Large intestine (tissue), 3 donors: ENCODE measurements at regions not wholly inside any gene's neighbourhood (a gene's known extent, or its start where the extent isn't known, plus 50 kb on each side); places are given as distances from the start of the nearest gene placed in this dataset.
A peak's percentile ranks its signal among the peaks of the same experiment; 100 is the strongest.
"Not testable (repeated sequence)": the region's sequence is repeated elsewhere in the genome, so short reads cannot be mapped to it uniquely, and the experiment has no call there.

Experiments
- DNase-seq, 2 donors: peaks; one replicate each; pipeline versions ENCODE4 v3.0.0 to v3.0.0-alpha.2; 2013
- H3K27ac ChIP-seq: one replicate; pipeline ENCODE4 v1.5.1; 2013; ENCODE audit warnings: low read length
- H3K27me3 ChIP-seq: 2 replicates; pipeline ENCODE4 v1.6.1; 2013; ENCODE audit warnings: low read length; ENCODE audit not compliant: control insufficient read depth, insufficient read depth
- H3K36me3 ChIP-seq: 2 replicates; pipeline ENCODE4 v1.6.1; 2013; ENCODE audit warnings: low read length; ENCODE audit not compliant: control insufficient read depth, insufficient read depth
- H3K4me1 ChIP-seq: one replicate; pipeline ENCODE4 v1.6.1; 2013; ENCODE audit warnings: low read length; ENCODE audit not compliant: control insufficient read depth, insufficient read depth
- H3K4me3 ChIP-seq: one replicate; pipeline ENCODE4 v1.5.1; 2013; ENCODE audit warnings: low read length
- H3K9me3 ChIP-seq: one replicate; pipeline ENCODE4 v1.6.1; 2013; ENCODE audit warnings: mild to moderate bottlenecking, low read depth, low read length, moderate library complexity; ENCODE audit not compliant: control insufficient read depth
- WGBS: methylation state at CpG from one replicate; pipeline ENCODE4 v1.1.5; 2013; ENCODE audit warnings: low lambda C conversion rate; ENCODE audit not compliant: insufficient coverage; 5-methylcytosine and 5-hydroxymethylcytosine counted together

DNA sequence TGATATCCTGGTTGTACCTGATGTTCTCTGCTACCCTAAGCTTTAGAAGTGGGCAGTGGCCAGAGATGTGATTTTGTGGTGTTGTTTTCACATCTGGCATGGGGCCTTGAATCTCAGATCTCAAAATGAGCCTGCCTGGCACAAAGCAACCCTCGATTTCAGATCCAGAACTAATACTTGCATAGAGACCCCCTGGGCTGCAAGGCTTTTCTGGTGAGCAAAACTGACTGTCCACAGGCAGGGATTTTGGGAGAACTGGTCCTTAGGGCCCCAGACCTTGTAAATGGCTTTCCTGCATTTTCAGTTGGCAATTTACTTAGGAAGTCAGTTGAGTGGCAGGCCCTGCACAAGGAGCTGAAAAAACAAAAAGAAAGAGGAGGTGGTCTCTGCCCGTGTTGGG is 265.3 kb downstream of the MYCN start:
- DNase-seq: no peak
- WGBS: no CpG with 5 or more reads among the region's 2 CpGs
- no peaks in the 10 kb centered on the region for H3K27me3 ChIP-seq
- no peaks in the 10 kb centered on the region for H3K36me3 ChIP-seq
- H3K9me3 ChIP-seq: peaks cover 6% of the 10 kb centered on the region
- H3K4me3 ChIP-seq: no peak overlapping the region
- no peak overlapping the region for H3K27ac ChIP-seq
- peaks cover 22% of the 10 kb centered on the region for H3K4me1 ChIP-seq

DNA sequence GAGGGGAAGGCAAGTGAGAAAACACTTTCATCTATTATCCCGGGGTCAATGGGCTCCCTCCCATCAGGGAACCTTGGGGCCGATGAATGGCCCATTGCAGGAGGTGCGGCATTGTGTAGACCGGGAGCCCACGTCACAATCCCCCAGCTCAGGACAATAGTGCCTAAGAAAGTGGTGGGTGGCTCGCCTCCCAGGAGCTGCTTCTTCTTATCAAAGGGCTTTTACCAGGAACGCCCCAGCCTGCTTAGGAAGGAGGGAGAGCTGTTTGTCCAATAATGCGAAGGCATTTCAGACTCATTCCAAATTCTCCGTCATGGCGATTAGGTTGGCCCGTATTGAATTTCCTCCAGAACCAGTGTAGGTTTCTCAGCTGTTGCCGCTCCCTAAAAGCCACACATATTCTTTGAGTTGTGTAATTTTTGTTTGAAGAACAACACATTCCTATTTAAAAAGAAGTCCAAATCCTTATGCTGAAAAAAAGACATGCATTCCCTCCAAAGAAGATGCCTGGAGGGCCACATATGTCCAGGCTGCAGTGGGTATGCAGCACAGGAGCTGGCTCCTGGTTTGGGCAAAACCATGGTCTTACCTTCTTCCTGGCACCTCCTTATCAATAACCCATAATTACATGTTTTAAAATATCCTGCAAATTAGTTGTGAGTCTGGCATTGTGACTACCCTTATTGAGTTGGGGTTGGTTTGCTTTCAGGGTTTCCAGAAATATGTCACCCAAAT is 264.7 kb downstream of the MYCN start:
- DNase-seq: no peak
- Histone ChIP-seq H3K4me1 (peaks cover 22% of the 10 kb centered on the region), H3K27me3 (no peaks in the 10 kb centered on the region), H3K36me3 (no peaks in the 10 kb centered on the region), H3K27ac (no peak overlapping the region), H3K4me3 (no peak overlapping the region), H3K9me3 (peaks cover 6% of the 10 kb centered on the region)
- WGBS: no CpG with 5 or more reads among the region's 12 CpGs

DNA sequence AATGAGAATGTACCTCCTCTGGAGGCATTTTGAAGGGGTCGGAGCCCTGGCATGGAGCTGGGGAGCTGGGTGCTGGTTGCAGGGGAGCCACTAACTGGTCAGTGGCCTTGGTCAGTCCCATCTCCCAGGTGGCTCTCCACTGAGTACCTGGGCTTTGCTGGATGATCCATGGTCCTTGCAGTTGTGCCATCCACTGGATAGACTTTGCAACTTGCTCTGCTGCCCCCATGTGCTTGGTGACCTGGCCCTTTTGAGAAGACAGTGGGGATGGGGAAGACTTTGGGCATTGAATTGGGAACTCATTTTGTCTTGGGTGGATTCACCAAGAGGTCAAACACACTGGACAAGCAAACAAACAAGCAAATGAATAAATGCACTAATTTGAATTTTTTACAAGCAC is 263.9 kb downstream of the MYCN start:
- DNase-seq: no peak
- no peak overlapping the region for H3K27ac ChIP-seq
- H3K36me3 ChIP-seq: no peaks in the 10 kb centered on the region
- WGBS: no CpG with 5 or more reads among the region's 1 CpG
- peaks cover 6% of the 10 kb centered on the region for H3K9me3 ChIP-seq
- H3K4me3 ChIP-seq: no peak overlapping the region
- H3K27me3 ChIP-seq: no peaks in the 10 kb centered on the region
- H3K4me1 ChIP-seq: peaks cover 22% of the 10 kb centered on the region

DNA sequence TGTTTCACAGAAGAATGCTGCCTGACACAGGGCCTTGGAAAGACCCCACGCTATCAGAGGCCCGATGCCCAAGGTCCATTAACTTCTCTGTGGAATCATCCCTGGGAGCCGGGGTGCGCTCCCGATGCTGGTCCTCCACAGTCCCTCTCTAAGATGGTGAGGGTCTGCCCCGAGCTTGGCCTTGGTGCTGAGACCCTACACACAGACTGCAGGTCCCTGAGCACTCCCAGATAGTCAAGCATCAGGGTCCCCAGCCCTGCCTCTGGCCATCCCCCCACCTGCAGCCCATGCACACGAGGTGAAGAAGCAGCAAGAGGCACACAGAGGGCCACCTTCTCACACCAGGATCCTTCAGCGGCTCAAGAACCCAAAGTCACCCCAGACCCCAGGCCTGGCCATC is 263.3 kb downstream of the MYCN start:
- Histone ChIP-seq H3K36me3 (no peaks in the 10 kb centered on the region), H3K4me3 (no peak overlapping the region), H3K9me3 (peaks cover 6% of the 10 kb centered on the region), H3K4me1 (peaks cover 22% of the 10 kb centered on the region), H3K27ac (peak overlapping the region; percentile 69), H3K27me3 (no peaks in the 10 kb centered on the region)
- no CpG with 5 or more reads among the region's 8 CpGs for WGBS
- DNase-seq: no peak

DNA sequence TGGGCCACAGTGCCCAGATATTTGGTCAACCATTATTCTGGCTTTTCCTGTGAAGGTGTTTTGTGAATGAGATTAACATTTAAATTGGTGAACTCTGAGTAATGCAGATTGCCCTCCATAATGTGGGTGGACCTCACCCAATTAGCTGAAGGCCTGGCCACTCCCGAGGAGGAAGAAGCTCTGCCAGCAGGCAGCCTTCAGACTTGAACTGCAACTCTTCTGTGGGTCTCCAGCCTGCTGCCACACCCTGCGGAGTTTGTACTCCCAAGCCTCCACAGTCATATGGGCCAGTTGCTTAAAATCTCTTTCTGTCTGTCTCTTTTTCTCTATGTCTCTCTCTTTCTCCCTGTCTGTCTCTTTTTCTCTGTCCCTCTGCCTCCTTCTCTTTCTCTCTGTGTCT is 262.7 kb downstream of the MYCN start:
- 33% methylated on average over 1 of the region's 2 CpGs for WGBS
- H3K4me1 ChIP-seq: peaks cover 22% of the 10 kb centered on the region
- H3K36me3 ChIP-seq: no peaks in the 10 kb centered on the region
- H3K9me3 ChIP-seq: peaks cover 3% of the 10 kb centered on the region
- peak; percentile 64 to 82 for DNase-seq
- peak overlapping the region; percentile 69 for H3K27ac ChIP-seq
- H3K4me3 ChIP-seq: no peak overlapping the region
- H3K27me3 ChIP-seq: no peaks in the 10 kb centered on the region

DNA sequence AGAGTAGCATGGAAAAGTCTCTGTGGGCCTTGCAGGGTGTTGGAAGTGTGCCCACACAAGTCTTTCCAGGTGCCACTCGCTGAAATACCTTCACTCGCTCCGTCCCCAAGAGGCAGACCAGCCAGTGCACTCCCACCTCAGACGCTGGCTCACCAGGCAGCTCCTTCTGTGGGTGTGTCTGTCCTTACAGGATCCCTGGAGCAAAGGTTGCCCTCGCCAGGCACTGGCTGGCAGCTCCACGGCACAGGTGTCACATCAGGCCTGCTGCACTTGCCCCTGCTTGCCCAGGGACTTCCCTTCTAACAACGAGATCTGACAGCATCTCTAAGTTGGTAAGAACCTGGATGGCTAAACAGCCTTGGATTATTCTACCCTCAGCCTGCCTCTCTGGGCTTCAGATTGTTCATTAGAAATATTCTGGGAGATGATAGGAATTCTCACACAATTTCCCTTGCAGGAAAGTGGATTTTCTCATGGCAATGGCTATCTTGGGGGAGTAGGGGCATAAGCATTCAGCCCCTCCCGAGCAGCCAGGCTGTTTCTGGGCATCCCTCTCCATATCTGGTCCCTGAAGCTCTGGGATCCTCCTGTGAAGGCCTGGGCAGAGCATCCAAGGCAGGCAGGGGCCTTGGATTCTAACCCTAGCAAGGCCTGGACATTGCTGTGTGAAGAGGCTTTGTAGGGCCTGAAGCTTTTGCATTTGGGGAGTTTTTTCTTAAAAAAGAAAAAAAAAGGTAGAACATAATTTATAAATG is 262.1 kb downstream of the MYCN start:
- Histone ChIP-seq H3K4me1 (peaks cover 27% of the 10 kb centered on the region), H3K27me3 (no peaks in the 10 kb centered on the region), H3K36me3 (no peaks in the 10 kb centered on the region), H3K27ac (peak overlapping the region; percentile 69), H3K9me3 (no peaks in the 10 kb centered on the region), H3K4me3 (no peak overlapping the region)
- peak; percentile 77 to 89 for DNase-seq
- no CpG with 5 or more reads among the region's 8 CpGs for WGBS

DNA sequence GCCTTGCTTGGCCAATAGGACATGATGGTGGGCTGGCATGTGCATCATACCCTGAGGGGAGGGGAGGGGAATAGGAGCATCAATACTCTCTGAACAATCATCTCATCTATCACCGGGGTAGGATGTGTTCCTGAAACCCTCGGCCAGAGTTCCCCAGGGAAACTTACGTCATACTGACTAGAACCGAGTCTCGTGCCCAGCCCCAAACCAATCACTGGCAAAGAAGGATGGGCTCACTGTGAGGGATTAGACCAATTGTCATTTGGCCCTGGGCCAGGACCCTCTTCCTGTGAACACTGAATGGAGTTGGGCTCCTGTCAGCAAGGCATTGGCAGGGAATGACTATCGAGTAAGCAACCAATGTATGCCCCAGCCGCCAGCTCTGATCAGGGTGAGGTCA is 261.5 kb downstream of the MYCN start:
- H3K4me1 ChIP-seq: peaks cover 33% of the 10 kb centered on the region
- DNase-seq: no peak
- no peak overlapping the region for H3K4me3 ChIP-seq
- no peaks in the 10 kb centered on the region for H3K36me3 ChIP-seq
- WGBS: no CpG with 5 or more reads among the region's 7 CpGs
- H3K9me3 ChIP-seq: no peaks in the 10 kb centered on the region
- peak overlapping the region; percentile 69 for H3K27ac ChIP-seq
- no peaks in the 10 kb centered on the region for H3K27me3 ChIP-seq

DNA sequence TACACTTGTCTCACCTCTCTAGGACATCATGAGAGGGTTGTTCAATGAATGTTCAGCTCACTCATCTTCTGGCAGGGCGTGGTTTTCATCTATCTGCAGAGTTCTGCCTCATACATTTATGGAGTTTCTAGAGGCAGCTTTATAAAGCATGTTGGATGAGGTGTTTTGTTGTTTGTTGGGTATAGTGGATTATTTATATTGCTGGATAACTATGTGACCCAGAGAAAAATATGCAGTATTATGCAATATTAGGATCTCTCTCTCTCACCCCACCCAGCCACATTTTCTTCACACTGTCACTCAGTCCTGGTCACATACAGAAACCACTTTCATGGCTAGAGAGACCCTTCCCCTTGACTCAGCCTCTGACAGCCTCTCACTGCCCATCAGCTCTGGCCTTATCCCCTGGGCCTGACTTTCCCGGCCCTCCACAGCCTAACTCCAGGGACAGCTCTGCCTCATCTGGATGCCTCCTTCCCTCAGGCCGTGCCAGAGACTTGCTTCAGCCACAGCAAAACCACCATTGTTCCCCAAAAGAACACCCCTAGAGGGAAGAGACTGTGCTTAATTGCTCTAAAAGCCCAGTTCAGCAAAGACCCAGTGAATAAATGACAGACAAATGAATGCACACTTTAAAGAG is 260.3 kb downstream of the MYCN start:
- Histone ChIP-seq H3K36me3 (no peaks in the 10 kb centered on the region), H3K27me3 (no peaks in the 10 kb centered on the region), H3K9me3 (no peaks in the 10 kb centered on the region), H3K4me3 (no peak overlapping the region), H3K4me1 (peaks cover 37% of the 10 kb centered on the region), H3K27ac (no peak overlapping the region)
- WGBS: no CpG with 5 or more reads among the region's 3 CpGs
- DNase-seq: no peak

DNA sequence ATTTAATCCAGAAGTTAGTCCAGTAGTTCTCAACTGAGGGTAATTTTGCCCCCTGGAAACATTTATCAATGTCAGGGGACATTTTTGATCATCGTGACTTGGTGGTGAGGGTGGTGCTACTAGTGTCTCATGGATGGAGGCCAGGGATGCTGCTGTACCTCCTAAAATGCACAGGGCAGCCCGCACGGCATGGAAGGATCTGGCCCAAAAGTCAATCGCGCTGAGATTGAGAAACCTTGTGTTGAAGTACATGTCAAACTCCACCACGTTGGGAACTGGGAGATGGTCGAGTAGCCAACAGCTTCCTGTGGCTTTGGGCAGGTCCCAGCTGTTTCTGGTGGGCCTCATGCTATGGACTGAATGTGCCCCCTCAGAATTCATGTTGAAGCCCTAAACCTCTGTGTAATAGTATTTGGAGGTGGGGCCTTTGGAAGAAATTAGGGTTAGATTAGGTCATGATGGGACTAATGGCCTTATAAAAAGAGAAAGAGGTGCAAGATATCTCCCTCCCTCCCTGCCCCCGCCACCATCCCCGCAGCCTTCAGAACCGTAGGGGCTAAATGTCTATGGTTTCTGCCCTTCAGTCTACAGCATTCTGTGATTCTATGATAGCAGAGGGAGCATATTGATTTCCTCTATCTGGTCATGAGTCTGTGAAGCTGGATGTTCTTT is 259.7 kb downstream of the MYCN start:
- H3K27ac ChIP-seq: no peak overlapping the region
- H3K36me3 ChIP-seq: no peaks in the 10 kb centered on the region
- H3K9me3 ChIP-seq: no peaks in the 10 kb centered on the region
- peaks cover 37% of the 10 kb centered on the region for H3K4me1 ChIP-seq
- H3K4me3 ChIP-seq: no peak overlapping the region
- H3K27me3 ChIP-seq: no peaks in the 10 kb centered on the region
- WGBS: no CpG with 5 or more reads among the region's 10 CpGs
- DNase-seq: no peak

DNA sequence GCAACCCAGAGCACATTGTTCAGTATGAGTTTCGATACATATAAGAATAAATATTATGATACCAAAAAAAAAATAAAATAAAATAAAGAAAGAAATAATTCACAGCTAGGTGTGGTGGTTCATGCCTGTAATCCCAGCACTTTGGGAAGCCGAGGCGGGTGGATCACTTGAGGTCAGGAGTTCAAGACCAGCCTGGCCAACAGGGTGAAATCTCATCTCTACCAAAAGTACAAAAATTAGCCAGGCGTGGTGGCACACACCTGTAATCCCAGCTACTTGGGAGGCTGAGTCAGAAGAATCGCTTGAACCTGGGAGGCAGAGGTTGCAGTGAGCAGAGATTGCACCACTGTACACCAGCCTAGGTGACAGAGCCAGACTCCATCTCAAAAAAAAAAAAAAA is 258.9 kb downstream of the MYCN start:
- not testable (repeated sequence) for H3K27ac ChIP-seq, DNase-seq, H3K36me3 ChIP-seq, H3K27me3 ChIP-seq, H3K9me3 ChIP-seq, H3K4me3 ChIP-seq
- WGBS: no CpG with 5 or more reads among the region's 5 CpGs
- H3K4me1 ChIP-seq: peaks cover 37% of the 10 kb centered on the region
